H1 (cell line): ENCODE measurements at regions not wholly inside any gene's neighbourhood (a gene's known extent, or its start where the extent isn't known, plus 50 kb on each side); places are given as distances from the start of the nearest gene placed in this dataset.

Experiments
- E2F6 ChIP-seq: IDR thresholded peaks from 2 replicates; pipeline ENCODE4 v1.6.1; 2012; ENCODE audit warnings: inconsistent platforms
- JUND ChIP-seq: IDR thresholded peaks from 2 replicates; pipeline ENCODE4 v1.6.1; 2011; ENCODE audit warnings: mild to moderate bottlenecking, improper control_type of control experiment, low read length
- RAD21 ChIP-seq, 2 experiments: IDR thresholded peaks in 1 of 2; conservative IDR thresholded peaks in 1 of 2; 2 replicates each; pipeline ENCODE4 v1.6.1; 2011; ENCODE audit warnings: low read depth in 2 of 2, low read length in 2 of 2, improper control_type of control experiment in 1 of 2, inconsistent platforms in 1 of 2, mild to moderate bottlenecking in 1 of 2, moderate library complexity in 1 of 2
- RFX5 ChIP-seq: IDR thresholded peaks from 2 replicates; pipeline ENCODE4 v1.6.1; 2011; ENCODE audit warnings: low read depth, low read length, improper control_type of control experiment, borderline replicate concordance

DNA sequence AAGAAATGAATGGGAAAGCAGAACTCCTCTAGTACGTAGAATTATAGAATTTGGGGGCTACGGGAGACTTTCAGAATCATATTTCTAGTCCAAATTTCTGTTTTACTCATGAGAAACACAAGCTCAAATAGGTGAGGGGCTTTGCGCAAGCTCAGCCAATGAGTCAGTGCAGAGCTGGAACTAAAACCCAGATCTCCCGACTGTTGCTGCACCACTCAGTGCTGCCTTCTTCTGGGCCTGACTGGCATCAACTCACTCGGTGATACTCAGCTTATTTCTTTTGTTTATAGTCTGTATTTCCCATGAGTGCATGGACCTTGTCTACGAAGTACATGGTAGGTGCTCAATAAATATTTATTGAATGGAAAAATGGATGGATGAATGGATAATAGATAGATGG is 280.2 kb downstream of the CDK5RAP2 start (continued):
- TF ChIP-seq E2F6 (no peak), RFX5 (no peak), RAD21 (IDR thresholded peaks at IDR 0.05 in 1 of 2, conservative IDR thresholded peaks at IDR 0.05 in 1 of 2; ENCODE audit: low read depth in 2 of 2, low read length in 2 of 2) (peak; percentile 65 to 68), JUND (no peak)
